Ectodermal cell (in vitro differentiated cells): ENCODE measurements at regions not wholly inside any gene's neighbourhood (a gene's known extent, or its start where the extent isn't known, plus 50 kb on each side); places are given as distances from the start of the nearest gene placed in this dataset.
"Not testable (repeated sequence)": the region's sequence is repeated elsewhere in the genome, so short reads cannot be mapped to it uniquely, and the experiment has no call there.

Experiments
- H3K27ac ChIP-seq: 2 replicates; pipeline ENCODE4 v1.7.0; 2013; ENCODE audit warnings: mild to moderate bottlenecking, low read depth, low read length; ENCODE audit not compliant: insufficient read depth, poor library complexity, severe bottlenecking
- H3K27me3 ChIP-seq: 2 replicates; pipeline ENCODE4 v1.7.0; 2013; ENCODE audit warnings: mild to moderate bottlenecking, low read length; ENCODE audit not compliant: insufficient read depth, control insufficient read depth, poor library complexity, severe bottlenecking
- H3K36me3 ChIP-seq: one replicate; pipeline ENCODE4 v1.7.0; 2013; ENCODE audit warnings: low read length; ENCODE audit not compliant: control insufficient read depth, insufficient read depth
- H3K4me1 ChIP-seq: one replicate; pipeline ENCODE4 v1.7.0; 2013; ENCODE audit warnings: low read length; ENCODE audit not compliant: control insufficient read depth, insufficient read depth
- H3K4me3 ChIP-seq: 2 replicates; pipeline ENCODE4 v1.7.0; 2013; ENCODE audit warnings: low read depth, low read length, control low read depth; ENCODE audit not compliant: insufficient read depth
- H3K9me3 ChIP-seq: 2 replicates; pipeline ENCODE4 v1.7.0; 2013; ENCODE audit warnings: mild to moderate bottlenecking, low read length, moderate library complexity; ENCODE audit not compliant: control insufficient read depth
- WGBS, 2 experiments: methylation state at CpG; one replicate each; pipeline ENCODE4 v1.1.7; 2013; ENCODE audit warnings: missing lambda C conversion rate in 2 of 2; 5-methylcytosine and 5-hydroxymethylcytosine counted together

GRCh38 chr3:11739706-11740105 is 96.0 kb upstream of the VGLL4 start:
- Histone ChIP-seq H3K27me3 (no peaks in the 10 kb centered on the region), H3K4me1 (no peaks in the 10 kb centered on the region), H3K4me3 (no peak overlapping the region), H3K27ac (no peak overlapping the region), H3K36me3 (no peaks in the 10 kb centered on the region), H3K9me3 (no peaks in the 10 kb centered on the region)
- WGBS, 2 experiments: 91 to 93% methylated on average over 3 of the region's 3 CpGs

- no peaks in the 10 kb centered on the region for H3K36me3 ChIP-seq
Measured at GRCh38 chr3:11739123-11739522, 95.4 kb upstream of the VGLL4 start.

GRCh38 chr3:11737742-11738141 is 94.0 kb upstream of the VGLL4 start:
- Histone ChIP-seq H3K36me3 (no peaks in the 10 kb centered on the region), H3K4me3 (no peak overlapping the region), H3K27me3 (no peaks in the 10 kb centered on the region), H3K27ac (no peak overlapping the region), H3K4me1 (no peaks in the 10 kb centered on the region), H3K9me3 (no peaks in the 10 kb centered on the region)
- 85 to 89% methylated on average over 7 of the region's 7 CpGs for WGBS, 2 experiments

More at GRCh38 chr3:11739123-11739522, 95.4 kb upstream of the VGLL4 start:
- 85 to 87% methylated on average over 2 of the region's 2 CpGs for WGBS, 2 experiments
- Histone ChIP-seq H3K9me3 (no peaks in the 10 kb centered on the region), H3K4me3 (no peak overlapping the region), H3K4me1 (no peaks in the 10 kb centered on the region), H3K27ac (no peak overlapping the region), H3K27me3 (no peaks in the 10 kb centered on the region)

GRCh38 chr3:11736136-11736833 is 92.6 kb upstream of the VGLL4 start:
- H3K27me3 ChIP-seq: no peaks in the 10 kb centered on the region
- WGBS, 2 experiments: 88 to 91% methylated on average over 9 of the region's 9 CpGs
- H3K36me3 ChIP-seq: no peaks in the 10 kb centered on the region
- H3K4me3 ChIP-seq: no peak overlapping the region
- H3K27ac ChIP-seq: no peak overlapping the region
- H3K4me1 ChIP-seq: no peaks in the 10 kb centered on the region
- H3K9me3 ChIP-seq: no peaks in the 10 kb centered on the region

GRCh38 chr3:11735638-11736037 is 91.9 kb upstream of the VGLL4 start:
- no peak overlapping the region for H3K27ac ChIP-seq
- H3K36me3 ChIP-seq: no peaks in the 10 kb centered on the region
- no peaks in the 10 kb centered on the region for H3K27me3 ChIP-seq
- no peak overlapping the region for H3K4me3 ChIP-seq
- 76 to 79% methylated on average over 6 of the region's 6 CpGs for WGBS, 2 experiments
- H3K9me3 ChIP-seq: no peaks in the 10 kb centered on the region
- H3K4me1 ChIP-seq: no peaks in the 10 kb centered on the region

GRCh38 chr3:11735111-11735510 is 91.4 kb upstream of the VGLL4 start:
- not testable (repeated sequence) for H3K36me3 ChIP-seq, H3K27me3 ChIP-seq, H3K9me3 ChIP-seq, H3K4me1 ChIP-seq, H3K4me3 ChIP-seq, H3K27ac ChIP-seq
- WGBS, 2 experiments: 93 to 95% methylated on average over 4 of the region's 4 CpGs

GRCh38 chr3:11733914-11734313 is 90.2 kb upstream of the VGLL4 start:
- Histone ChIP-seq H3K27me3 (no peaks in the 10 kb centered on the region), H3K27ac (no peak overlapping the region), H3K9me3 (no peaks in the 10 kb centered on the region), H3K4me1 (no peaks in the 10 kb centered on the region), H3K36me3 (no peaks in the 10 kb centered on the region), H3K4me3 (no peak overlapping the region)
- WGBS, 2 experiments: 87 to 90% methylated on average over 7 of the region's 7 CpGs

GRCh38 chr3:11727207-11727606 is 83.5 kb upstream of the VGLL4 start:
- Histone ChIP-seq H3K27me3 (peaks cover 18% of the 10 kb centered on the region), H3K27ac (no peak overlapping the region), H3K4me3 (no peak overlapping the region), H3K36me3 (no peaks in the 10 kb centered on the region), H3K9me3 (no peaks in the 10 kb centered on the region), H3K4me1 (no peaks in the 10 kb centered on the region)
- 84 to 89% methylated on average over 2 of the region's 2 CpGs for WGBS, 2 experiments

GRCh38 chr3:11726146-11726545 is 82.4 kb upstream of the VGLL4 start:
- no peaks in the 10 kb centered on the region for H3K36me3 ChIP-seq
- peaks cover 2% of the 10 kb centered on the region for H3K4me1 ChIP-seq
- no peak overlapping the region for H3K4me3 ChIP-seq
- WGBS, 2 experiments: 85% methylated on average over 3 of the region's 3 CpGs
- no peaks in the 10 kb centered on the region for H3K9me3 ChIP-seq
- no peak overlapping the region for H3K27ac ChIP-seq
- H3K27me3 ChIP-seq: peaks cover 27% of the 10 kb centered on the region

GRCh38 chr3:11725340-11725641 is 81.6 kb upstream of the VGLL4 start:
- not testable (repeated sequence) for H3K4me3 ChIP-seq, H3K4me1 ChIP-seq, H3K27ac ChIP-seq, H3K36me3 ChIP-seq, H3K9me3 ChIP-seq
- WGBS, 2 experiments: 84 to 99% methylated on average over 2 of the region's 2 CpGs
- H3K27me3 ChIP-seq: peaks cover 36% of the 10 kb centered on the region
